ENCODE measurements at regions not wholly inside any gene's neighbourhood (a gene's known extent, or its start where the extent isn't known, plus 50 kb on each side); places are given as distances from the start of the nearest gene placed in this dataset.

DNA sequence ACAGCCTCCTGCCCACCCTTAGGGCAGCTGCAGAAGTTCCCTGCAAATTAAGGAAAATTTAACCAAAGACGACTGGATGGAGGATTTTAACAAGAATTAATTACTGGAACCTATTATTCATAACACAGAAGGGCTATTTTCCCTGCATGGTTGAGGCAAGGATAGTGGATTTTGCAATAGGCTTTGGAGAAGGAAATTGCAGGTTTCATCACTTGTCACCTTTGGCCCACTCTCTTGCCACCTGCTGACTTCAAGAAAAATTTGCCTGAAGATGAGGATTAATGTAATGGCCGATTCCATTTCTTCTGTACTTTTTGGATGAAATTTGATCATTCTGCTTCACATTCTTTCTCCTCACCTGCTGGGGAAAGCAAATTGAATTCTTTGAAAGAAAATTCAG, 261.7 kb downstream of the FGF9 start:
- TF ChIP-seq CTCF (conservative IDR thresholded peaks at IDR 0.05; ENCODE audit: low read depth, low read length): no peak
- TF ChIP-seq USF2 (IDR thresholded peaks at IDR 0.05; ENCODE audit: low read depth, low read length): no peak
- no peak for TF ChIP-seq FOS (IDR thresholded peaks at IDR 0.05; ENCODE audit: low read depth, low read length)
- no peak for TF ChIP-seq ELK1 (IDR thresholded peaks at IDR 0.05; ENCODE audit: borderline replicate concordance, low read depth, low read length)
- no peak for TF ChIP-seq BHLHE40 (IDR thresholded peaks at IDR 0.05; ENCODE audit: low read depth, low read length)
- TF ChIP-seq CEBPB (IDR thresholded peaks at IDR 0.05; ENCODE audit: low read depth, low read length): no peak
- TF ChIP-seq RFX5 (IDR thresholded peaks at IDR 0.05; ENCODE audit: low read depth, low read length): no peak
- no peak for TF ChIP-seq MAZ (IDR thresholded peaks at IDR 0.05; ENCODE audit: borderline replicate concordance, low read depth, low read length)
- POLR2A ChIA-PET (ENCODE audit: unreplicated experiment): no interaction called here
- Histone ChIP-seq H3K18ac (ENCODE audit: low read depth, low read length) (no peak overlapping the region), H3K4me2 (ENCODE audit: low read depth, low read length) (no peak overlapping the region), H3K27ac (ENCODE audit: insufficient read depth, low read length) (no peak overlapping the region), H2BK120ac (ENCODE audit: low read depth, low read length) (no peak overlapping the region), H3K27me3 (ENCODE audit: control insufficient read depth, insufficient read depth, low read length) (peaks cover 2% of the 10 kb centered on the region; the same call in 1 of the 2 replicates), H3K9me1 (ENCODE audit: insufficient read depth, low read length) (no peaks in the 10 kb centered on the region), H3K56ac (ENCODE audit: extremely low read depth, insufficient read depth, low read length) (no peak overlapping the region), H2BK15ac (ENCODE audit: low read depth, low read length) (no peak overlapping the region), H2BK20ac (ENCODE audit: low read depth, low read length) (no peak overlapping the region), H3K9ac (ENCODE audit: low read depth, low read length) (no peak overlapping the region), H3K4ac (ENCODE audit: low read depth, low read length) (no peak overlapping the region), H2BK5ac (ENCODE audit: low read depth, low read length, poor library complexity, severe bottlenecking) (no peak overlapping the region), H4K20me1 (ENCODE audit: insufficient read depth, low read length) (no peaks in the 10 kb centered on the region), H4K5ac (ENCODE audit: low read depth, low read length) (no peak overlapping the region), H2AK9ac (replicated peaks; ENCODE audit: low read depth, low read length, poor library complexity) (no peak overlapping the region), H2AFZ (replicated peaks; ENCODE audit: low read length, poor library complexity) (no peak overlapping the region), H3K9me3 (ENCODE audit: control insufficient read depth, insufficient read depth, low read length) (peaks cover 6% of the 10 kb centered on the region), H4K8ac (ENCODE audit: low read depth in 2 of 2, low read length in 2 of 2) (no peak overlapping the region), H3K4me3 (ENCODE audit: insufficient read depth, low read depth, low read length) (no peak overlapping the region), H3K23ac (ENCODE audit: low read depth, low read length) (no peak overlapping the region), H3K14ac (replicated peaks; ENCODE audit: low read depth, low read length) (no peak overlapping the region), H3K79me1 (ENCODE audit: low read depth in 1 of 2, low read length in 2 of 2) (no peaks in the 10 kb centered on the region), H3K4me1 (ENCODE audit: control insufficient read depth, insufficient read depth, low read length) (no peaks in the 10 kb centered on the region), H4K91ac (ENCODE audit: insufficient read depth, low read depth, low read length) (no peak overlapping the region), H3K36me3 (ENCODE audit: control insufficient read depth, insufficient read depth, low read length) (no peaks in the 10 kb centered on the region), H2AK5ac (ENCODE audit: low read depth, low read length) (no peak overlapping the region)
- in situ Hi-C loops (cut with MboI; ENCODE audit: low sequenced_read_pairs) (no loop called here), dilution Hi-C loops (cut with HindIII; ENCODE audit: low sequenced_read_pairs, unreplicated experiment) (no loop called here), intact Hi-C loops (cut with micrococcal nuclease) (no loop called here)
- WGBS, 2 experiments (ENCODE audit: extremely low coverage in 2 of 2, insufficient read length in 1 of 2): no CpG with 5 or more reads among the region's 2 CpGs
- ATAC-seq (ENCODE audit: low read depth) (no peak), DNase-seq (no peak)
- CTCF ChIA-PET: no interaction called here
- no TSS peak for BruUV-seq (replicated peaks)
